ENCODE measurements at regions not wholly inside any gene's neighbourhood (a gene's known extent, or its start where the extent isn't known, plus 50 kb on each side); places are given as distances from the start of the nearest gene placed in this dataset.

DNA sequence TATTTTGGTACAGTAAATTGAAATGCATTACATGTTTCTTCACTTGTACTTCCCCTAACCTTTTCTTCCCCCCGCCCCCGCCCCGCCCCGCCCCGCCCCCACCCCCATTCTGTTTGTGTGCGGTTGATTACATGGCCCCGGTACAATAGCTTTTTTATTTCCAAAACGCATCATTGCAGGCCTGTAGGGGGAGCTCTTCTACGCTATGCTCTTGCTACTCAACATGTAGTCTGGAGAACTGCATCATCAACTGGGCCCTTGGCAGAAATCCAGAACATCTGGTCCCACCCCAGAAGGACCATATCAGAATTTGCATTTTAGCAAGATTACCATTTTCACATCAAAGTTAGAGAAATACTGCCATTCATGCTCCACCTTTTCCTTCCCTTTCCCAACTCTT lies 333.3 kb upstream of the DDX53 start:
- DNase-seq (ENCODE audit: low spot score) (peak; percentile 46), ATAC-seq (peak; percentile 72)
- POLR2A ChIA-PET, result no interaction called here
- Mint-ChIP-seq H3K36me3 (no peaks in the 10 kb centered on the region), H3K4me3 (no peak overlapping the region), H3K9me3 (no peaks in the 10 kb centered on the region), H3K27me3 (ENCODE audit: low read depth) (no peaks in the 10 kb centered on the region), H3K4me1 (peaks cover 9% of the 10 kb centered on the region), H3K27ac (no peak overlapping the region)
- CTCF ChIA-PET, result interaction anchor here (0.6 to 1.1 kb wide), 9 partner anchors 8 to 585 kb away, joined by 3 to 10 read pairs (median 3); no protein-coding TSS in a partner anchor
- TF ChIP-seq, protein P1, sequence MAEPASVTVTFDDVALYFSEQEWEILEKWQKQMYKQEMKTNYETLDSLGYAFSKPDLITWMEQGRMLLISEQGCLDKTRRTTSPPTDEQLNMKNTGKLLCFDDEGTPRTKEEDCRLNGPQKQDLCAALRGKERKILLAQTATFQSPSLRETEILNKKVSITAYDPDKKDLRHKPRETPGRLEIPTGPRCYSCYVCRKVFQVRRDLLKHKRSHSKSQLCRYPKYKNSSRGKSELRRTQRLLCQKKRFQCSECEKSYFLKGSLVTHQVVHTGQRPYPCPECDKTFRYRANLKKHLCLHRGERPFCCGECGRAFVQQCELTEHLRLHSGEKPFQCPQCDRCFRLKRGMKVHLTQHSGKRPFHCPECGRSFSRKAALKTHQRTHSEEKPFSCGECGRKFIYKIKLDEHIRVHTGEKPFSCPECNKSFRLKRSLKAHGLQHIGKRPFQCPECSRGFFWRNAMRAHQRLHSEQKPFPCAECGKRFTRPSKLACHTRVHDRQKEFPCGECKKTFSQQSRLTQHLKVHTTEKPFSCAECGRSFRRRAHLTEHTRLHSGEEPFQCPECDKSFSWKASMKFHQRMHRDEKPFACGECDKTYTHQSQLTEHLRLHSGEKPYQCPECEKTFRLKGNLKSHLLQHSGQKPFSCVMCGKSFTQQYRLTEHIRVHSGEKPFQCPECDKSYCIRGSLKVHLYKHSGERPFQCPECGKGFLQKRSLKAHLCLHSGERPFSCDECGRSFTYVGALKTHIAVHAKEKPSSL (CRISPR knock-in tag; conservative IDR thresholded peaks at IDR 0.05), result no peak
- TF ChIP-seq, protein P2, sequence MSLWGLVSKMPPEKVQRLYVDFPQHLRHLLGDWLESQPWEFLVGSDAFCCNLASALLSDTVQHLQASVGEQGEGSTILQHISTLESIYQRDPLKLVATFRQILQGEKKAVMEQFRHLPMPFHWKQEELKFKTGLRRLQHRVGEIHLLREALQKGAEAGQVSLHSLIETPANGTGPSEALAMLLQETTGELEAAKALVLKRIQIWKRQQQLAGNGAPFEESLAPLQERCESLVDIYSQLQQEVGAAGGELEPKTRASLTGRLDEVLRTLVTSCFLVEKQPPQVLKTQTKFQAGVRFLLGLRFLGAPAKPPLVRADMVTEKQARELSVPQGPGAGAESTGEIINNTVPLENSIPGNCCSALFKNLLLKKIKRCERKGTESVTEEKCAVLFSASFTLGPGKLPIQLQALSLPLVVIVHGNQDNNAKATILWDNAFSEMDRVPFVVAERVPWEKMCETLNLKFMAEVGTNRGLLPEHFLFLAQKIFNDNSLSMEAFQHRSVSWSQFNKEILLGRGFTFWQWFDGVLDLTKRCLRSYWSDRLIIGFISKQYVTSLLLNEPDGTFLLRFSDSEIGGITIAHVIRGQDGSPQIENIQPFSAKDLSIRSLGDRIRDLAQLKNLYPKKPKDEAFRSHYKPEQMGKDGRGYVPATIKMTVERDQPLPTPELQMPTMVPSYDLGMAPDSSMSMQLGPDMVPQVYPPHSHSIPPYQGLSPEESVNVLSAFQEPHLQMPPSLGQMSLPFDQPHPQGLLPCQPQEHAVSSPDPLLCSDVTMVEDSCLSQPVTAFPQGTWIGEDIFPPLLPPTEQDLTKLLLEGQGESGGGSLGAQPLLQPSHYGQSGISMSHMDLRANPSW (CRISPR knock-in tag; conservative IDR thresholded peaks at IDR 0.05; ENCODE audit: low read depth), result no peak
- no peak for TF ChIP-seq GTF2I (CRISPR knock-in tag; conservative IDR thresholded peaks at IDR 0.05)
- TF ChIP-seq, protein P3, sequence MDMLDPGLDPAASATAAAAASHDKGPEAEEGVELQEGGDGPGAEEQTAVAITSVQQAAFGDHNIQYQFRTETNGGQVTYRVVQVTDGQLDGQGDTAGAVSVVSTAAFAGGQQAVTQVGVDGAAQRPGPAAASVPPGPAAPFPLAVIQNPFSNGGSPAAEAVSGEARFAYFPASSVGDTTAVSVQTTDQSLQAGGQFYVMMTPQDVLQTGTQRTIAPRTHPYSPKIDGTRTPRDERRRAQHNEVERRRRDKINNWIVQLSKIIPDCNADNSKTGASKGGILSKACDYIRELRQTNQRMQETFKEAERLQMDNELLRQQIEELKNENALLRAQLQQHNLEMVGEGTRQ (CRISPR knock-in tag; IDR thresholded peaks at IDR 0.05), result no peak
- TF ChIP-seq, protein P4, sequence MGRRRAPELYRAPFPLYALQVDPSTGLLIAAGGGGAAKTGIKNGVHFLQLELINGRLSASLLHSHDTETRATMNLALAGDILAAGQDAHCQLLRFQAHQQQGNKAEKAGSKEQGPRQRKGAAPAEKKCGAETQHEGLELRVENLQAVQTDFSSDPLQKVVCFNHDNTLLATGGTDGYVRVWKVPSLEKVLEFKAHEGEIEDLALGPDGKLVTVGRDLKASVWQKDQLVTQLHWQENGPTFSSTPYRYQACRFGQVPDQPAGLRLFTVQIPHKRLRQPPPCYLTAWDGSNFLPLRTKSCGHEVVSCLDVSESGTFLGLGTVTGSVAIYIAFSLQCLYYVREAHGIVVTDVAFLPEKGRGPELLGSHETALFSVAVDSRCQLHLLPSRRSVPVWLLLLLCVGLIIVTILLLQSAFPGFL (CRISPR knock-in tag; IDR thresholded peaks at IDR 0.05; ENCODE audit: borderline replicate concordance), result no peak
- TF ChIP-seq TP53 (CRISPR knock-in tag; IDR thresholded peaks at IDR 0.05), result no peak
- TF ChIP-seq MYBL2 (CRISPR knock-in tag; IDR thresholded peaks at IDR 0.05), result no peak
- TF ChIP-seq GABPB1 (CRISPR knock-in tag; IDR thresholded peaks at IDR 0.05), result no peak
- TF ChIP-seq, protein P5, sequence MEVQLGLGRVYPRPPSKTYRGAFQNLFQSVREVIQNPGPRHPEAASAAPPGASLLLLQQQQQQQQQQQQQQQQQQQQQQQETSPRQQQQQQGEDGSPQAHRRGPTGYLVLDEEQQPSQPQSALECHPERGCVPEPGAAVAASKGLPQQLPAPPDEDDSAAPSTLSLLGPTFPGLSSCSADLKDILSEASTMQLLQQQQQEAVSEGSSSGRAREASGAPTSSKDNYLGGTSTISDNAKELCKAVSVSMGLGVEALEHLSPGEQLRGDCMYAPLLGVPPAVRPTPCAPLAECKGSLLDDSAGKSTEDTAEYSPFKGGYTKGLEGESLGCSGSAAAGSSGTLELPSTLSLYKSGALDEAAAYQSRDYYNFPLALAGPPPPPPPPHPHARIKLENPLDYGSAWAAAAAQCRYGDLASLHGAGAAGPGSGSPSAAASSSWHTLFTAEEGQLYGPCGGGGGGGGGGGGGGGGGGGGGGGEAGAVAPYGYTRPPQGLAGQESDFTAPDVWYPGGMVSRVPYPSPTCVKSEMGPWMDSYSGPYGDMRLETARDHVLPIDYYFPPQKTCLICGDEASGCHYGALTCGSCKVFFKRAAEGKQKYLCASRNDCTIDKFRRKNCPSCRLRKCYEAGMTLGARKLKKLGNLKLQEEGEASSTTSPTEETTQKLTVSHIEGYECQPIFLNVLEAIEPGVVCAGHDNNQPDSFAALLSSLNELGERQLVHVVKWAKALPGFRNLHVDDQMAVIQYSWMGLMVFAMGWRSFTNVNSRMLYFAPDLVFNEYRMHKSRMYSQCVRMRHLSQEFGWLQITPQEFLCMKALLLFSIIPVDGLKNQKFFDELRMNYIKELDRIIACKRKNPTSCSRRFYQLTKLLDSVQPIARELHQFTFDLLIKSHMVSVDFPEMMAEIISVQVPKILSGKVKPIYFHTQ (CRISPR knock-in tag; IDR thresholded peaks at IDR 0.05), result no peak
- TF ChIP-seq, protein P6, sequence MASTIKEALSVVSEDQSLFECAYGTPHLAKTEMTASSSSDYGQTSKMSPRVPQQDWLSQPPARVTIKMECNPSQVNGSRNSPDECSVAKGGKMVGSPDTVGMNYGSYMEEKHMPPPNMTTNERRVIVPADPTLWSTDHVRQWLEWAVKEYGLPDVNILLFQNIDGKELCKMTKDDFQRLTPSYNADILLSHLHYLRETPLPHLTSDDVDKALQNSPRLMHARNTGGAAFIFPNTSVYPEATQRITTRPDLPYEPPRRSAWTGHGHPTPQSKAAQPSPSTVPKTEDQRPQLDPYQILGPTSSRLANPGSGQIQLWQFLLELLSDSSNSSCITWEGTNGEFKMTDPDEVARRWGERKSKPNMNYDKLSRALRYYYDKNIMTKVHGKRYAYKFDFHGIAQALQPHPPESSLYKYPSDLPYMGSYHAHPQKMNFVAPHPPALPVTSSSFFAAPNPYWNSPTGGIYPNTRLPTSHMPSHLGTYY (CRISPR knock-in tag; IDR thresholded peaks at IDR 0.05), result no peak
- TF ChIP-seq, protein P7, sequence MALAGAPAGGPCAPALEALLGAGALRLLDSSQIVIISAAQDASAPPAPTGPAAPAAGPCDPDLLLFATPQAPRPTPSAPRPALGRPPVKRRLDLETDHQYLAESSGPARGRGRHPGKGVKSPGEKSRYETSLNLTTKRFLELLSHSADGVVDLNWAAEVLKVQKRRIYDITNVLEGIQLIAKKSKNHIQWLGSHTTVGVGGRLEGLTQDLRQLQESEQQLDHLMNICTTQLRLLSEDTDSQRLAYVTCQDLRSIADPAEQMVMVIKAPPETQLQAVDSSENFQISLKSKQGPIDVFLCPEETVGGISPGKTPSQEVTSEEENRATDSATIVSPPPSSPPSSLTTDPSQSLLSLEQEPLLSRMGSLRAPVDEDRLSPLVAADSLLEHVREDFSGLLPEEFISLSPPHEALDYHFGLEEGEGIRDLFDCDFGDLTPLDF (CRISPR knock-in tag; IDR thresholded peaks at IDR 0.05), result no peak
- TF ChIP-seq CREM (CRISPR knock-in tag; IDR thresholded peaks at IDR 0.05), result no peak
- no peak for TF ChIP-seq ZNF416 (CRISPR knock-in tag; IDR thresholded peaks at IDR 0.05)
- TF ChIP-seq ATF1 (CRISPR knock-in tag; IDR thresholded peaks at IDR 0.05), result no peak
- TF ChIP-seq, protein P8, sequence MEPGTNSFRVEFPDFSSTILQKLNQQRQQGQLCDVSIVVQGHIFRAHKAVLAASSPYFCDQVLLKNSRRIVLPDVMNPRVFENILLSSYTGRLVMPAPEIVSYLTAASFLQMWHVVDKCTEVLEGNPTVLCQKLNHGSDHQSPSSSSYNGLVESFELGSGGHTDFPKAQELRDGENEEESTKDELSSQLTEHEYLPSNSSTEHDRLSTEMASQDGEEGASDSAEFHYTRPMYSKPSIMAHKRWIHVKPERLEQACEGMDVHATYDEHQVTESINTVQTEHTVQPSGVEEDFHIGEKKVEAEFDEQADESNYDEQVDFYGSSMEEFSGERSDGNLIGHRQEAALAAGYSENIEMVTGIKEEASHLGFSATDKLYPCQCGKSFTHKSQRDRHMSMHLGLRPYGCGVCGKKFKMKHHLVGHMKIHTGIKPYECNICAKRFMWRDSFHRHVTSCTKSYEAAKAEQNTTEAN (CRISPR knock-in tag; IDR thresholded peaks at IDR 0.05), result no peak
- TF ChIP-seq ESRRA (CRISPR knock-in tag; IDR thresholded peaks at IDR 0.05; ENCODE audit: borderline replicate concordance), result no peak
- no peak for TF ChIP-seq ZNF396 (CRISPR knock-in tag; IDR thresholded peaks at IDR 0.05; ENCODE audit: borderline replicate concordance)

Measured in WTC11 (cell line).